ENCODE measurements at regions not wholly inside any gene's neighbourhood (a gene's known extent, or its start where the extent isn't known, plus 50 kb on each side); places are given as distances from the start of the nearest gene placed in this dataset.

DNA sequence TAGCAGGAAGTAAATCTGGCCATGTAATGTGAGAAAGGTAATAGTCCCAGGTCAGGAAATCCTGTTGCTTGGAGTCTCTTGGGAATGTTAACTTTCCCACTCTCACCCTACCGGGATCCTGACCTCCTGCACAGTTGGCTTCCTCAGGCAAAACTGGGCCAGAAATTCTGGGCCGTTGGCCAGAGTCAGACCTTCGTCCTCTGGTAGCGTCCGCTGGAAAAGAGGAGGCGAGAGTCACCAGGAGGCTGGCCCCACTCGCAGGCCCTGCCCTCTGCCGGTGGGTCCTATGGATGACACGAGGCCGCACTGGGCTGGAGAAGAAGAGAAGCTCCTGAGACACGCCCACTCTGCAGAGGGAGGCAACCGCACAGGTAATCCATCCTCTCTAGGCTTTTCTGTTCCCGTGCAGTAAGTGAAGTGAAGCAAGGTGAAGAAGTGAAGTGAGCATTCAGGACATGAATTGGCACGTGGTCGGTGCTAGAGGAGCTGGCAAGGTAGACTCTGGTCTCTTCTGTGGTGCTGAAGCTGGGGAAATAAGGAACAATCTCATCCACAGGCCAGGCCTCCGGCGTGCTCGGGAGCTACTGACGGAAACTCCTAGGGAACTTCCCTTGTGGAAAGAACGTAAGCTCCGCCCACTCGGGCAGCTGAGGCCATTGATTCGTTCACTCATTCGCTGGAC, 182.7 kb upstream of the GLI2 start:
- peak; percentile 50 for TF ChIP-seq CTCF (IDR thresholded peaks at IDR 0.05; ENCODE audit: control insufficient read depth, insufficient read depth, low read depth, low read length, missing control alignments)
- no peak for DNase-seq (ENCODE audit: low read depth)
- H3K4me3 ChIP-seq (ENCODE audit: control insufficient read depth, low read depth, low read length): no peak overlapping the region

- no peak for TF ChIP-seq CTCF (IDR thresholded peaks at IDR 0.05; ENCODE audit: control insufficient read depth, insufficient read depth, low read depth, low read length, missing control alignments)
- DNase-seq (ENCODE audit: low read depth): no peak
- no peak overlapping the region for H3K4me3 ChIP-seq (ENCODE audit: control insufficient read depth, low read depth, low read length)
Measured at GRCh38 chr2:120554625-120555032, 181.0 kb upstream of the GLI2 start.

GRCh38 chr2:120555092-120555491, 180.6 kb upstream of the GLI2 start:
- no peak for TF ChIP-seq CTCF (IDR thresholded peaks at IDR 0.05; ENCODE audit: control insufficient read depth, insufficient read depth, low read depth, low read length, missing control alignments)
- H3K4me3 ChIP-seq (ENCODE audit: control insufficient read depth, low read depth, low read length): no peak overlapping the region

GRCh38 chr2:120556911-120557310, 178.8 kb upstream of the GLI2 start:
- no peak for TF ChIP-seq CTCF (IDR thresholded peaks at IDR 0.05; ENCODE audit: control insufficient read depth, insufficient read depth, low read depth, low read length, missing control alignments)
- H3K4me3 ChIP-seq (ENCODE audit: control insufficient read depth, low read depth, low read length): no peak overlapping the region
- DNase-seq (ENCODE audit: low read depth): no peak

More at GRCh38 chr2:120555092-120555491, 180.6 kb upstream of the GLI2 start:
- DNase-seq (ENCODE audit: low read depth): no peak

- no peak overlapping the region for H3K4me3 ChIP-seq (ENCODE audit: control insufficient read depth, low read depth, low read length)
- TF ChIP-seq CTCF (IDR thresholded peaks at IDR 0.05; ENCODE audit: control insufficient read depth, insufficient read depth, low read depth, low read length, missing control alignments): no peak
- no peak for DNase-seq (ENCODE audit: low read depth)
Measured at GRCh38 chr2:120558847-120559246, 176.8 kb upstream of the GLI2 start.

DNA sequence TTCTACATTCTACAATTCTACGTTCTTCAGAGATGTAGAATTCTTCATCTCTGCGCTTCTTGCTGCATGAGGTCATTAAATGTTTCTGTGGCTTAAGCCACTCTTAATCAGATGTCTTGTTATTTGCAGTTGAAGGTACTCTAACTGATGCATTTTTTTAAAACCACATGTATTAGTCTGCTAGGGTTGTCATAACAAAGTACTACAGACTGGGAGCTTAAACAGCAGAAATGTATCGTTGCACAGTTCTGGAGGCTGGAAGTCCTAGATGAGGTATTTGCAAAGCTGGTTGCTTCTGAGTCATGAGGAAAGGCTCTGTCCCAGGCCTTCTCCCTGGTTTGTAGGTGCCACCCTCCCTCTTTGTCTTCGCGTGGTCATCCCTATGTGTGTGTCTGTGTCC, 176.3 kb upstream of the GLI2 start:
- peak; percentile 98 for DNase-seq (ENCODE audit: low read depth)
- no peak for TF ChIP-seq CTCF (IDR thresholded peaks at IDR 0.05; ENCODE audit: control insufficient read depth, insufficient read depth, low read depth, low read length, missing control alignments)

More for the DNA sequence above, 176.3 kb upstream of the GLI2 start:
- no peak overlapping the region for H3K4me3 ChIP-seq (ENCODE audit: control insufficient read depth, low read depth, low read length)

All from AG09309 (cell line).